GM23338 (cell line): ENCODE measurements at regions not wholly inside any gene's neighbourhood (a gene's known extent, or its start where the extent isn't known, plus 50 kb on each side); places are given as distances from the start of the nearest gene placed in this dataset.

Experiments
- ATAC-seq: fragments of 200-7000 bp; cut with Tn5 transposase; 3 replicates; pipeline ENCODE4 v1.9.1; 2020
- DNase-seq: peaks from one replicate; pipeline ENCODE4 v3.0.0-alpha.2; 2015; ENCODE audit warnings: low spot score
- H2AFZ ChIP-seq: fragments of 200-600 bp; sonication (generic); 2 replicates; pipeline ENCODE4 v1.8.0; 2016; ENCODE audit warnings: antibody characterized with exemption, mild to moderate bottlenecking, moderate library complexity
- H3F3A ChIP-seq: fragments of 200-600 bp; sonication (generic); replicated peaks from 2 replicates; pipeline ENCODE4 v1.8.0; 2017; ENCODE audit warnings: antibody characterized with exemption, mixed run types, low read depth
- H3K27ac ChIP-seq: fragments of 200-600 bp; sonication (generic); 2 replicates; pipeline ENCODE4 v1.6.1; 2016; ENCODE audit warnings: low read depth
- H3K27me3 ChIP-seq: fragments of 200-600 bp; sonication (generic); 2 replicates; pipeline ENCODE4 v1.8.0; 2016; ENCODE audit warnings: mild to moderate bottlenecking, mixed run types, moderate library complexity; ENCODE audit not compliant: insufficient read depth
- H3K36me3 ChIP-seq: fragments of 200-600 bp; sonication (generic); 2 replicates; pipeline ENCODE4 v1.8.0; 2016; ENCODE audit warnings: mild to moderate bottlenecking; ENCODE audit not compliant: insufficient read depth
- H3K4me1 ChIP-seq: fragments of 200-600 bp; sonication (generic); 2 replicates; pipeline ENCODE4 v1.8.0; 2016; ENCODE audit warnings: mild to moderate bottlenecking, moderate library complexity; ENCODE audit not compliant: insufficient read depth
- H3K4me2 ChIP-seq: fragments of 200-600 bp; sonication (generic); 2 replicates; pipeline ENCODE4 v1.7.1; 2017; ENCODE audit warnings: mixed run types
- H3K4me3 ChIP-seq: fragments of 200-600 bp; sonication (generic); 2 replicates; pipeline ENCODE4 v1.6.1; 2016; ENCODE audit warnings: mixed run types
- H3K79me2 ChIP-seq: fragments of 200-600 bp; sonication (generic); replicated peaks from 2 replicates; pipeline ENCODE4 v1.8.0; 2017; ENCODE audit warnings: mild to moderate bottlenecking; ENCODE audit not compliant: insufficient read depth
- H3K9me2 ChIP-seq: fragments of 200-600 bp; sonication (generic); 2 replicates; pipeline ENCODE4 v1.8.0; 2017; ENCODE audit not compliant: insufficient read depth
- H4K20me1 ChIP-seq: fragments of 200-600 bp; sonication (generic); replicated peaks from 2 replicates; pipeline ENCODE4 v1.8.0; 2017; ENCODE audit warnings: mild to moderate bottlenecking; ENCODE audit not compliant: insufficient read depth
- H3K27ac Mint-ChIP-seq: 2 replicates; pipeline ENCODE4 v1.8.0; 2020; ENCODE audit warnings: inconsistent platforms, mild to moderate bottlenecking, moderate library complexity, mixed read lengths
- H3K27me3 Mint-ChIP-seq: 3 replicates; pipeline ENCODE4 v1.8.0; 2022; ENCODE audit warnings: low read depth, mild to moderate bottlenecking, moderate library complexity, mixed read lengths, inconsistent platforms; ENCODE audit not compliant: insufficient read depth, poor library complexity
- H3K36me3 Mint-ChIP-seq: 3 replicates; pipeline ENCODE4 v1.8.0; 2021; ENCODE audit warnings: low read depth, mild to moderate bottlenecking, inconsistent platforms, moderate library complexity, mixed read lengths
- H3K4me1 Mint-ChIP-seq: 3 replicates; pipeline ENCODE4 v1.8.0; 2020; ENCODE audit warnings: mild to moderate bottlenecking, inconsistent platforms, mixed read lengths
- H3K4me3 Mint-ChIP-seq: 3 replicates; pipeline ENCODE4 v1.8.0; 2021; ENCODE audit warnings: moderate library complexity, mild to moderate bottlenecking, inconsistent platforms, mixed read lengths
- H3K9me3 Mint-ChIP-seq: 3 replicates; pipeline ENCODE4 v1.8.0; 2020; ENCODE audit warnings: moderate library complexity, mild to moderate bottlenecking, inconsistent platforms, mixed read lengths
- CREB1 ChIP-seq: fragments of 250-450 bp; sonication (Bioruptor Pico); IDR thresholded peaks from 2 replicates; pipeline ENCODE4 v1.5.0; 2020; ENCODE audit warnings: low read depth, mild to moderate bottlenecking, moderate library complexity
- ETS1 ChIP-seq: IDR thresholded peaks from 2 replicates; pipeline ENCODE4 v1.6.1; 2016; ENCODE audit warnings: antibody characterized with exemption
- EZH2phosphoT487 ChIP-seq: fragments of 200-600 bp; sonication (generic); IDR thresholded peaks from one replicate; pipeline ENCODE4 v1.8.1; 2018; ENCODE audit warnings: antibody characterized with exemption; ENCODE audit not compliant: unreplicated experiment
- JUNB ChIP-seq: IDR thresholded peaks from one replicate; pipeline ENCODE4 v1.6.1; 2016; ENCODE audit warnings: antibody characterized with exemption; ENCODE audit not compliant: unreplicated experiment
- REST ChIP-seq: IDR thresholded peaks from one replicate; pipeline ENCODE4 v1.6.1; 2018; ENCODE audit warnings: antibody characterized with exemption; ENCODE audit not compliant: unreplicated experiment
- STAT1 ChIP-seq: IDR thresholded peaks from one replicate; pipeline ENCODE4 v1.6.1; 2016; ENCODE audit warnings: antibody characterized with exemption; ENCODE audit not compliant: unreplicated experiment
- ZNF114 ChIP-seq: fragments of 250-450 bp; sonication (Bioruptor Pico); IDR thresholded peaks from 2 replicates; pipeline ENCODE4 v1.5.0; 2020; ENCODE audit warnings: mild to moderate bottlenecking, moderate library complexity
- ZNF462 ChIP-seq: fragments of 250-450 bp; sonication (Bioruptor Pico); IDR thresholded peaks from 2 replicates; pipeline ENCODE4 v1.5.0; 2020; ENCODE audit warnings: mild to moderate bottlenecking, moderate library complexity

GRCh38 chr4:110754716-110755115 is 131.8 kb upstream of the PITX2 start:
- ATAC-seq (no peak), DNase-seq (no peak)
- H3K4me1 Mint-ChIP-seq = no peaks in the 10 kb centered on the region; the same call in 2 of the 3 replicates
- H3K36me3 Mint-ChIP-seq = no peaks in the 10 kb centered on the region
- H3F3A ChIP-seq = no peaks in the 10 kb centered on the region
- no peaks in the 10 kb centered on the region; the same call in 2 of the 3 replicates for H3K9me3 Mint-ChIP-seq
- H3K79me2 ChIP-seq = no peaks in the 10 kb centered on the region
- H3K4me2 ChIP-seq = no peak overlapping the region
- no peaks in the 10 kb centered on the region for H4K20me1 ChIP-seq
- no peaks in the 10 kb centered on the region for H3K27me3 Mint-ChIP-seq
- H3K4me3 ChIP-seq = no peak overlapping the region
- no peaks in the 10 kb centered on the region for H3K36me3 ChIP-seq
- H2AFZ ChIP-seq = no peak overlapping the region
- no peaks in the 10 kb centered on the region for H3K9me2 ChIP-seq
- no peaks in the 10 kb centered on the region for H3K4me1 ChIP-seq
- no peak overlapping the region for H3K27ac ChIP-seq
- H3K27me3 ChIP-seq = no peaks in the 10 kb centered on the region
- no peak for TF ChIP-seq ZNF114 (CRISPR knock-in tag)
- no peak overlapping the region for H3K27ac Mint-ChIP-seq
- no peak overlapping the region for H3K4me3 Mint-ChIP-seq

GRCh38 chr4:110769578-110769977 is 146.7 kb upstream of the PITX2 start:
- Histone ChIP-seq H3K36me3 (no peaks in the 10 kb centered on the region), H3K4me1 (no peaks in the 10 kb centered on the region), H3K4me3 (no peak overlapping the region), H3K4me2 (no peak overlapping the region), H3K27me3 (no peaks in the 10 kb centered on the region), H3K9me2 (peaks cover 11% of the 10 kb centered on the region; the same call in 1 of the 2 replicates), H3F3A (no peaks in the 10 kb centered on the region), H3K27ac (no peak overlapping the region), H4K20me1 (no peaks in the 10 kb centered on the region), H2AFZ (no peak overlapping the region), H3K79me2 (no peaks in the 10 kb centered on the region)
- no peak for TF ChIP-seq REST
- no peak for TF ChIP-seq ETS1
- TF ChIP-seq EZH2phosphoT487 = no peak
- no peak for TF ChIP-seq ZNF462 (CRISPR knock-in tag)
- no peak for TF ChIP-seq JUNB
- no peak for TF ChIP-seq STAT1
- TF ChIP-seq CREB1 = no peak
- no peak for DNase-seq
- H3K4me3 Mint-ChIP-seq = no peak overlapping the region
- no peaks in the 10 kb centered on the region for H3K27me3 Mint-ChIP-seq
- no peak overlapping the region for H3K27ac Mint-ChIP-seq
- H3K4me1 Mint-ChIP-seq = no peaks in the 10 kb centered on the region
- no peak for ATAC-seq
- no peaks in the 10 kb centered on the region for H3K36me3 Mint-ChIP-seq
- no peaks in the 10 kb centered on the region; the same call in 2 of the 3 replicates for H3K9me3 Mint-ChIP-seq
